Gastroesophageal sphincter (tissue), 3 donors: ENCODE measurements at regions not wholly inside any gene's neighbourhood (a gene's known extent, or its start where the extent isn't known, plus 50 kb on each side); places are given as distances from the start of the nearest gene placed in this dataset.

Source experiments
- CTCF ChIP-seq, 4 experiments: fragments of 200-600 bp in 2 of 4; fragments of 450-650 bp in 2 of 4; sonication (generic) in 1 of 4; IDR thresholded peaks; one replicate each; pipeline ENCODE4 v1.5.1; 2017 to 2019; ENCODE audit warnings: antibody characterized with exemption in 4 of 4, mild to moderate bottlenecking in 2 of 4, moderate library complexity in 2 of 4
- EP300 ChIP-seq: sonication (generic); formaldehyde crosslinking; IDR thresholded peaks from one replicate; pipeline ENCODE4 v1.6.1; 2017; ENCODE audit warnings: antibody characterized with exemption, mild to moderate bottlenecking
- POLR2AphosphoS5 ChIP-seq: sonication (generic); formaldehyde crosslinking; IDR thresholded peaks from one replicate; pipeline ENCODE4 v1.6.1; 2017; ENCODE audit warnings: antibody characterized with exemption

GRCh38 chr1:241417258-241417657 is 60.3 kb upstream of the RGS7 start:
- TF ChIP-seq POLR2AphosphoS5 (no peak), CTCF (IDR thresholded peaks at IDR 0.05) (no peak), EP300 (no peak)
